HG02884 (cell line): ENCODE measurements at regions not wholly inside any gene's neighbourhood (a gene's known extent, or its start where the extent isn't known, plus 50 kb on each side); places are given as distances from the start of the nearest gene placed in this dataset.
"Not testable (repeated sequence)": the region's sequence is repeated elsewhere in the genome, so short reads cannot be mapped to it uniquely, and the experiment has no call there.

ENCODE experiments used
- ATAC-seq: cut with Tn5 transposase; IDR thresholded peaks from one replicate; pipeline ENCODE4 v1.9.1; 2021; ENCODE audit warnings: mild to moderate bottlenecking, moderate library complexity; ENCODE audit not compliant: unreplicated experiment

DNA sequence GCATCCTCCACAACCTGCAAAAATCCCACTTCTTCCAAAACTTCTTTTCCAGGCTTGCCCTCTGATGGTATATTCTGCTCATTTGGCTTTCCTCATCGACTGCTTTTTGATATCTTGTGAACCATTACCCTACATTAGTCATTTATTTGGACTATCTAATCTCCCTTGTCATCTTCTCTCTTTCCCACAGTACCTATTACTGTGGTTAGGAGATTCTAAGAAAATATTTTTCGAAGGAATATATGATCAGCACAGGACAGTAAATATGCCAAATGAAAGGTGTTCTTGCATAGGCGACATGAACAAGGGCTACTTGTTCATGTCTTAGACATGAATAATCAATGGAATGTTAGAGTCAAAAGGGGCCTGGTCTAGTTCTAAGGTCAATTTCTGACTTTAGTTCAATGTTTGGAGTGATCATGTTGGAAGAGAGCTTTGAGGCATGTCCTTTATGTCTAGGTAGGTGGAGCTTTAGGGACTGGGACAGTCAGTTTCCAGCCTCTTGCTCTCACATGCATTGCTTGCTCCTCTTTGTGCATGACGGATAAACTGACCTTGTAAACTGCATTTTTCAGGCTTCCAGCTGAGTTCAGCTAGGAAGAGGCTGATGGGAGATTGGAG, 243.4 kb upstream of the RPS23 start:
- ATAC-seq, result no peak

DNA sequence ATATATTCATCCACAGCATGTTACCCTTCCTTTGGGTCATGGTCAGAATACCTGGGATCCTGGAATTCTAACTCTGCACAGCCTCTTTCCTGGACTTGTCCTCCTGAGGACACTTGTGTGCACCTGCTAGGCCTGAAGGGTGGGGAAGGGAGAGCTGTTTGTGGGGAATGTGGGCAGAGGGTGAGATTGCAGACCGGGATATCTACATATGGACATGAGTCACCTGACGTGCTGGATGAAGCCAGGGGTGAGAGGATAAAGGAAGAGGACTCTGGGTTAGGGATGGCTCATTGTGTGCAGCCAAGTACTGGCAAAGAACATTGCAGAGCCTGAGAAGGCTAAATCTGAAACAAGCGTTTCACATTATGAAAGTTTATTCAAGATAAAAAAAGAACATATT, 241.4 kb upstream of the RPS23 start:
- ATAC-seq, result no peak

DNA sequence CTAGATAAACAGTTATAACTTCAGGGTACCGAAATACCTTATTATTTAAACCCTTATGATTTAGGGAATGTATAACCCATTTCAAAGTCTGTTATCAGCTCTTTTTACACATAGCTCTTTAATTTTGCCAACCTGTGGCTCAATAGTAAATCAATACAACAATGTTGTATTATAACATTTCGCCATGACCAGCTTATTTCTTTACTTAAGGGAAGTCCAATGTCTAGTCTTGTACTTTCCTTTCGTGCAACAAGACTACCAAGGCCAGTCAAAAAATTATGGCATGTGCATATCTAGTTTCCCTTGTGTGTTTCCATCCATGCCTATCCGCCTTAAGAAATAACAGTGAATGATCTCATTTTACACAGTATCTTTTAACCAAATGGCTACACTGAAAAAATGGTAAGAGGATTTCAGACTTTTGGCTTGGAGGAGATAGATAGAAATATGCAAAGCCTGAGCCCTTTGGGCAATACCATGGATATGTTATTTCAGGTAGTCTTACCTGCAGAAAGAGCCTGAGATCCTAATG, 239.5 kb upstream of the RPS23 start:
- no peak for ATAC-seq

DNA sequence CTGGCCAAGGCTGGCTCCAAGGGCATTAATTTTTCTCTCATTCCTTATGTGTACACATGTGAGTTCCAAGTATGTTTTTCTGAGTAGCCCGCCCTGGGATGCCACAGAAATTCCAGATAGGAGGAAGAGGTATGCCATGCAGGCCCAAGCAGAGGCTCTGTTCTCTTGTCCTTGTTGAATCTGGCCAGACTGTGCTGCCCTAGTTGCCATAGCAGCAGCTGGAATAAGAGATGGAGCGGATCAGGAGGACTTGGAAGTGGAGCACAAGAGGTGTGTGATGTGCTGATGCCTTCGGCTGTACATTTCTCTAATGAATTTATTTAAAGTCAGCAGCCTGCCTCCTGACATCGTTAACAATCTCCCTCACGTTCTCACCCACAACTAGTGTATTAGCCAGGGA, 235.6 kb upstream of the RPS23 start:
- ATAC-seq, result no peak

DNA sequence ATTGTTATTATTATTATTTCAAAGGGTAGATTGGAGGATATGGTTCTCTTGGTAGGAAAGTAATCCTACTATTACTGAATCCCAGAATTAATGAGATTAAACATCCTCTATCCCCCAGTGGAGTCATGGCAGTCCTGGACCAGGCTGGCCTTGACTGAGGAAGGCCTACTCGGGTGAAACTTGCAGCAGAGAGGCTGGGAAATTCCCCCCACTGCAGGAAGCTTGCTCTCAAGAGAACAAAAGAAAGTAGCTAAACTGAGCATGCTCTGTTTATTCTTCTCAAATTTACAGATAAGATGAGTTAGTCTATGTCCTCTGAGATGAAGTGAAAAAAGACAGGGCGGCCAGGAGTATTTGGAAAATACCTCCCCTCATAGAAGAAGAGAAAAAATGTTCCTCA, 233.9 kb upstream of the RPS23 start:
- ATAC-seq, result peak; percentile 78

DNA sequence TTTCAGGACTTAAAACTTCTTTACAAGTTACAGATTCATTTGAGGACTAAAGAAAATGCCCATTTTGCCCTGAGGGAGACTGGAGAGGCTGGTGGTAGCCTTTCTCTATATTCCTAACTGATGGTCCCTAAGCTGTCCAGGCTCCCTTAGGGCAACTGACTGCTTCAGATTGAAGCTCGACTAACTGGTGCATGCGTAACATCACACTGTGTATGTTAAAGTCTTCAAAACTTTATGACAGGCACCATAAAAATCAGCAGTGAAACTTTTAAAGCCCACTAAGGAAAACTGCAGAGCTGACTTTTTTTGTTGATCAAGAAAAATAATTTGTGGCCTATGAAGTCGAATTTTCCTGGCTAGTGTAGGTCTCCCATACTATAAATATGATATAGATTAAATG, 233.0 kb upstream of the RPS23 start:
- no peak for ATAC-seq

DNA sequence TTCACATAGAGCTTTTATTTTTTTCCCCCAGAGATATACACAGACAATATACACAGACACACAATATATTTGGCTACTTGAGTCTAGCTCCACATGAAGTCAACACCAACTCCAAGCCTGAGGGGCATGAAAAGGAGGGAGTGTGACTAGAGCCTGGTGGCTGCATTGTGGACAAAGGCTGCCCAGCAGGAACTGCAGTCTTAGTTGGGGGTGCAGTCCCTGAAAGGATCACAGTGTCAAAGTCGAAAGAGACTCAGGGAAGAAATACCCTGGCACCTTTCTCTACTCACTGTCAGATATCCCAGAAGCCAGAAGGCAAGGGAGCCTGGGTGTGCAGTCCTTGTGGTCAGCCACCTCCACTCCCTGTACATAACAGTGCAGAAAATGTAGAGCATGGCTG, 231.6 kb upstream of the RPS23 start:
- ATAC-seq, result no peak

DNA sequence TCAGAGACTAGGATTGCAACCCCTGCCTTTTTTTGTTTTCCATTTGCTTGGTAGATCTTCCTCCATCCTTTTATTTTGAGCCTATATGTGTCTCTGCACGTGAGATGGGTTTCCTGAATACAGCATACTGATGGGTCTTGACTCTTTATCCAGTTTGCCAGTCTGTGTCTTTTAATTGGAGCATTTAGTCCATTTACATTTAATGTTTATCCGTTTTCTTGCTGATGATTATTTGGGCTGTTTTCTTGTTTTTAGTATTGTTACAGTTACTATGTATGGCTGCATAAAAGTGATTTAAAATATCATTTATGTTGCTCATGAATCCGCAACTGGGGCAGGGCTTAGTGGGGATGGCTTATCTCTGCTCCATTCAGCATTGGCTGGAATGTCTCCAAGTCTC, 228.2 kb upstream of the RPS23 start:
- ATAC-seq, result not testable (repeated sequence)

DNA sequence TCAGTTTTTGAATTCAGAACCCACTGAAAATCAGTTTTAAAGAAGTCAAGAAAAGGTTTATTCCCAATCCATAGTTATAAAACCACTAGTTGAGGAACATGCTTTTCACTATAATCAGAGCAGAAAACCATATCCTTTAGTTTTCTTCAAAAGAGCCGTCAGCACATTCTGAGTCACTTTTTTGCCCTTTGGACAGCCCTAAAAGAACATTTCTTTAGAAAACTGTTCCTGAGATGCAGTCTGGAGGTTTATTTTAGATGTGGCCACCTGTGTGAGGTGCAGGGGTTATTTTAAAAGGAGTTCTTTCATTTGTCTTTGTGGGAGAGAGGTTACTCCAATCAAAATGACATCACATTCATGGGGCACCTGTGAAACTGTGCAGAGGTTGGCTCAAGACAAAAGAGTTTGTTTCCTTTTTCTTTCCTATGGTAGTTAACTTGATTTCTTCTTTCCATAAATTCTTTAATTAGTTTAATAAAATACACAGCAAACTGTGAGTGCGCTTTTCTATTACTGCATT, 221.6 kb upstream of the RPS23 start:
- no peak for ATAC-seq

DNA sequence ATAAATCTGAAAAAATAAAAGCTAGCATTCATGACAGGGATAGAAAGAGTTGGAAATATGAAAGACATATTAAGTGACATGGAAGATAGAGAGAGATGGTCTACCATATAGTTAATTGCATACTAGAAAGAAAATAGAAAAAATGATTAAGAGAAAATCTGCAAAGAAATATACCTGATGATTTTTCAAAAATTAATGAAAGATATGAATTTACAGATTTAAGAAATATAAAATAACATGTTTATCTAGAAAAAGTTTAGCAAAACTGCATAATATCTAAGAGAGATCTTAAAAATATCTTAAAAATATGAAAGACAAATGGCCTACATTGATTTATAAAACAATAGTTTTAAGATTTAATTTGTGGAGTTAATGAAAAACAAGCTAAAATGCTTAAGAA, 219.1 kb upstream of the RPS23 start:
- no peak for ATAC-seq

DNA sequence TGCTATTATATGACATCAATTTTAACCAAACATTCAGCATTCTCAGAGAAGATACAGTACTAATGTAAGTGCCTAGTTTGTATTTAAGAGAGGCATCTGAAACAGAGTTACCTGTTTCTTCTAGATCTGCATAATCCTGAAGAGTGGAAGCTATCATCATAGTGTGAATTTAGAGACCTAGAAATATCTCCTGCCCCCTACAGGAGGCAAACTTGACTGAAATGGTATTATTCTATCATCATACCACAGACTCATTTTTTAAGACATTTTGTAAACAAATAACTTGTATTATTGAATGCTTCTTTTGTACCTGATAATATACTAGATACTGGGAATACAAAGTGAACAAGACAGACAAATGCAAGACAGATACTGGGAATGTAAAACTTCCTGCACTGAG, 216.8 kb upstream of the RPS23 start:
- ATAC-seq, result no peak

DNA sequence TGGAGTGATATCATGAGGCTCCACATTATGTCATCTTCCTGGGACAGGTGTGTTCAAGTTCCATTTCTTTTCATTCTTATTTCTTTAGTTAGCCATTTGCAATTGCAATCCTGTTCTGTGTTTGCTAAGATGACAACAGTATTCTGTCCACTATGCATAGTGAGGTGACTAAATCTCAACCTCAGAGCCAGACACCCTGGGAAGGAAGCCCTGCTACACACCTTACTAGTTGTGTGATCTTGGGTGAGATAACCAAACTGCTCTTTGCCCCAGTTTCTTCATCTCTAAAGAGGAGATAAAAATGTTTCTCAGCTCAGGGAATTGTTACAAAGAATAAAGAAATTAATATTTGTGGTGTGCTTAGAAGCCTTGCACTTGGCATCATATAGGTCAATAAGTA, 215.1 kb upstream of the RPS23 start:
- no peak for ATAC-seq

DNA sequence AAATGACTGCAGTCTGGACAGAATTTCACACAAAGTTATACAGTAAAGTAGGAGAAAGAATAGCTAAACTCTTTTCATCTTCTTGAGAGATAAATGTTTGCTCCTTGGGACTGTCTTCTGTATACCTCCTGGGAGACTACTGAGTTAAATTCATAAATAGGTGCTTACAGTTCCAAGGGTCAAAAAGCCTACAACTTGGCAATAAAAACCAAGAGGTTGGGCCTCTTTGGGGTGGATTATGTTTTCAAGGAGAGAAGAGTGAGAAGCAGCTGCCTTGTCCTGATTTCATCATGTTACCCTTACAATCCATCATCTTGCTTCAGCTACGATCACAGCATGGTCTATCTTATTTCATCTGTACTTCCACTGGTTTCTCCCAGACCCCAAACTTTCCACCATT, 213.2 kb upstream of the RPS23 start:
- no peak for ATAC-seq

DNA sequence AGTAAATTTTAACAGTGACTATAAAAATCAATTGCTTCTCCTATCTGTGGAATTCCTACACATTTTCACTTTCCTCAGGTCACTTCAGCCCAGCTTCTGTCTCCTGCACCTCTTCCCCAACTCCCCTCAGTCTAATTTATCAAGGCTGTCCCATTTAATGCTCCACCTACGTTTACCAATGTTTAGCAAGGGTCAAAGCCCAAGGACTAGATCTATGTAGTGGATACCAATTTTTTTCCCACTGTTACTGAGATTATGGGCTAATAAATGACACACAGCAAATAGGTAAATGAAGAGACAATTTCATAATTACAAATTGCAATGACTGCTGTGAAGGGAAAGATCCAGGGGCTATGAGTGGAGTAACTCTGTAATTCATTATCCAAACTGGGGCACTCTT, 211.5 kb upstream of the RPS23 start:
- no peak for ATAC-seq

DNA sequence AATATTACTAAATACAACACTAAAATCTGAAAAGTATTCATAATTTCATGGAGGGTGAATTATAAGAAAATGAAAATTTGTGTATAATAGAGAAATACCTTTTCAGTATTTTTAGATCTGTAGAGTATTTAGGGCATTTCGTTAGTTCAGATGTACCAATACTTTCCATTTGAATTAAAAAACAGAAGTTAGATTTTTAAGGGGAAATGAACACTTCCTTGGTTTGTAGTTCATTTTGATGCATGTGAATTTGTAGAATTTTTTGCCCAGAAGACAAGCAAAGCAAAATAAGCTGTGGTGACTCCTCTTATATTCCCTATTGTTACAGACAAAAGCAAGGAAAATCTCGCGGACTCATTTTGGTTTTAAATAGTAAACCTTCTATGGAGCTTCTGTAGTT, 209.0 kb upstream of the RPS23 start:
- no peak for ATAC-seq

DNA sequence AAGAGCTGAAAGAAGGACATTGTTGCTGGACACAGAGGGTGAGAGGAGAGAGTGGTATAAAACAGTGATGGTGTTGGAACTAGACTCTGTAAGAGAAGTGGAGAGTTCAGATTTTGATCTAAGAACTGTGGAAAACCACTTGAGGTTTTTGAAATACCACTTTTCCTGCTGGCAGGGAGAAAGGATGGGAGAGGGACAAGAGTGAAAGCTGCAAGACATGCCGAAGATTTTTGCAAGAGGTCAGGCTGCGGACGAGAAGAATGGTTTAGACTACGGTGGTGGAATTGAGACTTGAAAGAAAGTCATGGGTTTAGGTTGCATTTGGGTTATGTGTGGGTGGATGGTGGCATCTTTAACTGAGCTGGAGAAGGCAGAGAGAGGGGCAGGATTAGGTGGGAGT, 202.2 kb upstream of the RPS23 start:
- no peak for ATAC-seq

DNA sequence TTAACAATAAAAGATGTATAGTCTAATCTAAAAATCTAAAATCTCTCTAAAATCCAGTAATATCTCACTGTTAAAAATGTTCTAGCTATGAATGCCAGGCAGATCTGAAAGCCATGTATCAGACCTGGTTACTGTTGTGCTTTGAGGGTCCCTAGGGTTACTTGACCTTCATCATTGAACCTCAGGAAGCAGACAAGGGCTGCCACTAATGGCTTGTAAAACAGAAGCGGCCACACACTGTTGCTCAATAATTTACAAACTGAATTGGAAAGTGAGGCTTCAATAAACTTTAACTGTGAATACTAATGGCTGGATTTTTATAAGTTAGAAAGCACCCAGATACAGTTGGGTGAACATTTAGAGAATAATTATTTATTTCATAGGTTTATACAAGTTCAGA, 198.0 kb upstream of the RPS23 start:
- no peak for ATAC-seq

DNA sequence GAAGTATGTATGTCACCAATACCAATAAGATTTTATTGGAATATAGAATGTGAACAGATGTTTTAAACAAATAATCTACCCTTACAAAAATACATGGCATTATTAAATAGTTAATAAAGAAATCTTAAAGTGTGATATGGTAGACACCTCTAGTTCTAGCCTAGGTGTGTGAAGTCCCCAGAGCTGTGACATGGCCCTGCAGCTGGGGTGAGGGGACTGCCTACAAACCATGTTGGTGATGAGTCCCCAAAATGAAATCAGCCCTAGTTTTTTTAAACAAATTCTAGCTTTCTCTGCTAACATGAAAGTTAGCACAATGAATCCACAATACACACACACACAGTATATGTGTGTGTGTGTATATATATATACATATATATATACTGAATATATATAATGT, 195.1 kb upstream of the RPS23 start:
- ATAC-seq, result no peak

DNA sequence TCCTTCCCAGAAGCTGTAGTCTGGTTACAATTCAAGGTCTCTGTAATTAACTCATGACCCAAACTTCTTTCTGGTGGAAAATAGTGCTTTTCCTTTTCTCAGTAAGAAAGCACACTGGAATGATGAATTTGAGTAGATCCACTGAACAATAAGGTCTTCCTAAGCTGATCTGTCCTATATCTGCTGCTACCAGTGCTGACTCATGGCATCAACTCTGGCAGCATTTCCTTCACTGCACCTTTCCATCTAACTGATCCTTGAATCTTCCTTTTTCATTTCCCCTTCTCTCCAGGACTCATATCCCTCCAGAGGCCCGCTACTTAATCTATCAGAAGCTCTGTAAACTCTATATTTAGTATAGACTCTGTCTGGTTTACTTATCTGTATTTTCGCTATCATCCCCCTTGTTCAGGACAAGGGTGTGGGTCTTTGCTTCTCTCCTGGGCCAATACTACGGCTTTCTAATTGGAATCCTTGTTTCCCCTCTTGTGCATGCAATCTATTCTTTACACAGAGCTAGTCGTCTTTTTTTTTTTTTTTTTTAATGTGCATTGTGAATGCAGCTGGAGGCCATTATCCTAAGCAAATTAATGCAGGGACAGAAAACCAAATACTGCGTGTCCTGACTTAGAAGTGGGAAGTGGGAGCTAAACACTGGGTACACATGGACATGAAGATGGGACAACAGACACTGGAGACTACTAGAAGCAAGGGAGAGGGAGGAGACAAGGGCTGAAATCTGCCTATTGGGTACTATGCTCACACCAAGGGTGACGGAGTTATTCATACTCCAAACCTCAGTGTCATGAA, 192.2 kb upstream of the RPS23 start:
- no peak for ATAC-seq

DNA sequence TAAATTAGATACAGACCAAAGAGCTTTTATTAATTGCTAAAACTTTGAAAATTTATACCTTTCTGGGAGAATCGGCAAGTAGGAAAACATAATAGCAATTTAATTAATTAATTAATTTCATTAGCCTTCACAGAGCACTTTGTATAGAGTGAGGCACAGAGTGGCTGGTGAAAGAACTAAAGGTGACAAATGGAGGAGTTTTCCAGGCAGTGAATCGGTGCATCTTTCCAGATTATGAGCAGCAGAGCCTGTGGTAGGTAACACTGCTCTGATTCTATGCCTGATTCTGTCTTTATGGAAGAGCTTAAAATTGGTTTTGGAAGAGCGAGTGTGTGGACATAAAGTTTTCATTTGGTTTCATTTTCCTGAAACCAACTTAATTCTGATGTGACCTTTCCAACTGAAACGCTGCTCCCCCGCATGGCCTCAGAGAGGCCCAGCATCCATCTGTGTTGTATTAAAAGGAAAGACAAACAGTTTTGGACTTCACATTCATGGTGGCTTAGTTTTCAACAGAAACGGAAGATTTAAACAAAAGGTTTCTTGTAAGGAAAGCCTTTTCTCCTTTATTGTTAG, 188.9 kb upstream of the RPS23 start:
- no peak for ATAC-seq

DNA sequence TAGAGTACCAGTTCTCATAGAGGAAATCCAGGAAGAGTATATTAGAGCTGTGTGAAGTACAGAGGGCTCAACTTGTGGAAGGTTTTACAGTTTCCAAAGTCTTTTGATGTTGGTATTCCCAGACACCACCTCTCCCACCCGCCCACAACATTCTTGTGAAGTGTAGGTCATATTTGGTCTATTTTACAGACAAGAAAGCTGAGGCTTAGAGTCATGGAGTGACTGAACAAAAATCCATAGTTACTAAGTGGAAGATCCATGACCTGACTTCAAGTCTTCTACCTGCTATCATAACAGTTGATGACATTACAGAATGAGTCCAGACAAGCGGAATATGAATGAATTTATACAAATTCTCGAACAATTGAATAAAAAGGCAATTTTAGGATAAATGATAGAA, 187.1 kb upstream of the RPS23 start:
- ATAC-seq, result no peak

DNA sequence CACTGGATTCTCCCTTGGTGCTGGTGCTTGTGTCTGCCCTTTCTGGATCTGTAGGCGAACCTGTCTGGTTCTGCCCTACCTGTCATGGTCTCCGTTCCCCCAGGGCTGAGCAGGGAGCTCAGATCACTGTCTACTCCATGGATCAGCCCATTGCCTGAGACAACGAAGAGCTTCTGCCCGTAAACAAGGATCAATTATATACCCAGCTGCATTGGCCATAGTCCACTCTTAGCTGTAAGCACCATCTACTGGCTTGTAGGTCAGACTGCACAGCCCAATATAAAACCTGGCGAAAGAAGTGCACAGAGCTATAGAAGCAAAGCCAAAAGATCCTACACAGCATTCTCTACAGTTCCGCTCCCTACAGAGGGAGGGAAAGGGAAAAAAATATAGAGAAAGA, 181.5 kb upstream of the RPS23 start:
- no peak for ATAC-seq
